NCI-H2171 (cell line): ENCODE measurements at regions not wholly inside any gene's neighbourhood (a gene's known extent, or its start where the extent isn't known, plus 50 kb on each side); places are given as distances from the start of the nearest gene placed in this dataset.
"Not testable (repeated sequence)": the region's sequence is repeated elsewhere in the genome, so short reads cannot be mapped to it uniquely, and the experiment has no call there.

Experiments used
- DNase-seq: peaks from one replicate; lab custom pipeline; 2025; lab: John Stamatoyannopoulos, UW

GRCh38 chr4:149039786-149040185, 597.6 kb upstream of the NR3C2 start:
- not testable (repeated sequence) for DNase-seq

GRCh38 chr4:149031399-149031798, 589.2 kb upstream of the NR3C2 start:
- no peak for DNase-seq

DNA sequence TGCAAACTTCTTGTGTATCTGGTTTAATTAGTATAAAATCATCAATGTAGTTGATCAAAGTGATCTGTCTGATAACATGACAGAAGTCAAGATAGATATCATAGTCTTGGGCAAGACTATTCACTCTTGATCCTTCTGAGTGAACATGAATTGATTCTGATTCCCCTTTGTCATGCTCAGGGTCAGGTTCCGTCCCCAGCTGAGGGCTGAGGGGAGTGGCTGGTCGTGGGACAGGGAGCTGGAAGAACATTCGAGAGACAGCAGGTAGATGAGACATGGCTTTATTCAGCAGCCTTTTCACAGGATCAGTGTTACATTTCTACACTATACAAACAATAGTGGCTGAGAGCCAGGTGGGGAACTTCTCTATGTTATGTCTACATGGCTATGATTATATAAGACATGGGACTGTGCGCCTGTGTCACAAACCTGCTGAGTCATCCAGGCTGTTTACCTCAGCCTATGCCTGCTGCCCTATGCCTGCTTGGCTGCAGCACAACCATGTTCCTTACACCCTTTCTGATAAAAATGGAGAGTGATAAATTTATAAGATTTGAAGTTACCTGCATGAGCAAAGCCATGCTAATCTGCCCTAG, 586.9 kb upstream of the NR3C2 start:
- no peak for DNase-seq

- no peak for DNase-seq
These were observed 584.5 kb upstream of the NR3C2 start for GRCh38 chr4:149026696-149027095.

DNA sequence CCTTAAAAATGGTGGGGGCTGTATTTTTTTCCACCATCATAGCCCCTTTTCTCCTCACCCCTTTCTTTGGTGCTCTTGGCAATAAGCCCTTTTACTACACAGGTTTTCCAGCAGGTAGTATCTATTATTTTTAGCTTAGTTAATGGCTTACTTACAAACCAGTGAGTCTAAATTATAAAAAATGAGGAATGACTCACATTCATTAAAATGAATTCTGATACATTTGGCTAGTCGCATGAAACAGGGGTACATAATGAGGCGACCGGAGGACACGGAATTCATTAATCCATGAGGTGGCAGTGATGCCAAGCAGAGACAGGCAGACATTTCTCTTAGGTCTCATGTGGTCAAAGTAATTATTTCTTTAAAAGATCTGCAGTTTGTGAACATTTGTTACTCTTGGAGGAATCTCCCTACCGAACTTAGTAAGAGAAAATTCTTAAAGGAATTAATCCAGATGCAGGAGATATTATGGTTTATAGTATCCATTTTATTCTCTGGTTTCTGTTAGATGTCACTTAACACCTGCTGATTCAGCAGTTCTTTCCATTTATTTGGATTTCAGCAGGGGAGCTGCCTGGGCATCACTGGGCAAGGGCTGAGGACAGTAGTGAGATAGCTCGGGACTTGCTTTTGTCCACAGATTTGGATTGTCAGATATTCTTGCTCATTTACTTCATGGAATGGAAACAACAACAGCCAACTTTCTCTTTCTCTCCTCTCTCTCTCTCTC, 575.0 kb upstream of the NR3C2 start:
- no peak for DNase-seq

- no peak for DNase-seq
These were observed 567.0 kb upstream of the NR3C2 start for GRCh38 chr4:149009223-149009622.

DNA sequence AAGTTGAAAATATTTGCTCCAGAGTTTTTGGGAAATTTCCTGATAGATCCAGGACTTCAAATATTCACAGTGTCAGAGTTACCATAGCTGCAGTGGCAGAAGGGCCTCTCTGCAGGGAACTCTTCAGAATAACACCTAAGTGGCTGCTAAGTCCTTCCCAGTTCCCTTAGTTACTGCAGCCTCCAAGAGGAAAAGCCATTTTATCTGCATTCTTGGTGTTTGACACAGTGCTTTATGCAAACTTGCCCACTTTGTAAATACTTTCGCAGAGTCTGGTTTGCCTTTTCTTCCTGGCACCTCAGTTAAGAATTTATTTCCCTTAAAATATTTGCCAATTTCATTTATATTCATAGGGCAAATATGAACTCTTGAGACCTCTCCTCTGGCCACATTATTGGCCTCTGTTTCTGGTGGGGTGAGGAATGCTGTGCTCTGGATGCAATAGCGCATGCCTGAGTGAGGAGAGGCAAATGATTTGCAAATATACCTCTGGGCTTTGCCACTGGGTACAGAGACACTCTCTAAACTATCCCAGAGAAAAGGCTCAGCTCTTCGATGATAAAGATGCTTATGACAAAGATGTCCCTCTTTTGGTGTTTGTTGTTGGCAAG, 566.3 kb upstream of the NR3C2 start:
- no peak for DNase-seq

- DNase-seq: no peak
These were observed 563.0 kb upstream of the NR3C2 start for GRCh38 chr4:149005191-149005590.

- DNase-seq: no peak
These were observed 557.7 kb upstream of the NR3C2 start for GRCh38 chr4:148999924-149000323.

DNA sequence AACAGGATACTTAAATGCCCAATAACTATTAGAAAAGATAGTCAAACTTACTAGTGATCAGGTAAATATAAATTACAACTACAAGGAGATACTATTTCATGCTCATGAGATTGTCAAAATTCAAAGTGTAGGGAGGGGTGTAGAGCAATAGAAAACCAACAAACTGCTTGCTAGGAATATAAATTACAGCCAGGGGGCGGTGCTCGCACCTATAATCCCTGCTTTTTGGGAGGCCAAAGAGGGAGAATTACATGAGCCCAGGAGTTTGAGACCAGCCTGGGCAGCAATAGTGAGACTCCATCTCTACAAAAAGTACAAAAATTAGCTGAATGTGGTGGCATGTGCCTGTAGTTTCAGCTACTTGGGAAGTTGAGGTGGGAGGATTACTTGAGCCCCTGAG, 556.5 kb upstream of the NR3C2 start:
- DNase-seq: no peak

DNA sequence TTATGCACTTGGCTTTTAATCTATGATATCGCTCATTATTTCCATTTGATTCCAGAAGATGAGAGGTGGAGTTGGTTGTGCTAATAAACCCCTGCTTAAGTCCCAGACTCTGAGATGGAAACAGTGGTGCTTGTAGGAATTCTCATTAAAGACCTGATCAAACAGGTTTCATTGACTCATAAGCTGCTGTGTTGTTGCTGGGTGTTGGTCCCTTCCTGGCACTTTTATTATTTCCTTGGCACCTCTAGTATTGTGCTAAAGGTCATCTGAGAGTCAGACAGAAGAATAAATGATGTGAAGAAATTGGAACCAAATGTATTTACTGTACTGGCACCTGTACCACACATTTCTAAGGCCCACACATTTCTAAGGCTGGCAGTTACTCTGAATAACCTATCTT, 544.7 kb upstream of the NR3C2 start:
- DNase-seq: no peak

- DNase-seq: no peak
These were observed 542.7 kb upstream of the NR3C2 start for GRCh38 chr4:148984951-148985350.

DNA sequence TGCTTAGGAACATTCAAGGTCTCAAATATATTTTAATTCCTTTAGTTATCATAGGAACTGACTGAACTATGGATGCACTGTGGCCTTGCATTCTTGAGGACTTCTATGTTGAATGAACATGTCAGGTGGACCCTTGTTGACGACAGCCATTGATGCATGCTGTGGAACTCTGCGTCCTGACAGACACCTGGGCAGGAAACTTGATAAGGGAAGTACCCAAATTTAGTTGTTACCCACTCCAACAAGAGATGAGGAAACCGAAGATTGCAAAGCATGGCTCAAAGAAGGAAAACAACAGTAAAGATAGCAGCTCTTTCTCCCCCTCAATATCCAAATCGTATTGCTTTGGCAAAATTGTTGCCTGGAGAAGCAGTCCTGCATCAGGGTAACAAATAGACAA, 540.0 kb upstream of the NR3C2 start:
- DNase-seq: no peak

- no peak for DNase-seq
These were observed 538.7 kb upstream of the NR3C2 start for GRCh38 chr4:148980782-148981480.

GRCh38 chr4:148978301-148978700, 536.1 kb upstream of the NR3C2 start:
- no peak for DNase-seq

- no peak for DNase-seq
These were observed 533.2 kb upstream of the NR3C2 start for GRCh38 chr4:148975464-148975863.

DNA sequence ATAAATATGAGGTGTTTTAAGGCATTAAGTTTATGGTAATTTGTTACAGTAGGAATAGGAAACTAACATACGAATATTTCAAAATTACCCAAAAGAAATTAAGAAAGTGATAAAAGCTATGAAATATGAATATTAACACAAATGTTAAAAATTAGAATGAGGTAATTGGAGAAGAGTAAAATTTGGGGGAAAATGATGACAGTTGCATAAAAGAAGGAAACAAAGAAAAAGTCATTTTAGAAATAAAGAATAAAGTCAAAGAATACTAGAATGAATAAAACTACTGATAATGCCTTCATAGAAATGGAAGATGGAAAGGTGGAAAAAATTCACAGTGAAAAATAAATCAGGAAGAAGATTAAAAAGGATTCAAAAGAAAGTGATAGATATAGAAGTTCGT, 522.9 kb upstream of the NR3C2 start:
- no peak for DNase-seq

GRCh38 chr4:148964456-148964855, 522.2 kb upstream of the NR3C2 start:
- DNase-seq: no peak

GRCh38 chr4:148962539-148963290, 520.5 kb upstream of the NR3C2 start:
- no peak for DNase-seq

- DNase-seq: no peak
These were observed 519.3 kb upstream of the NR3C2 start for GRCh38 chr4:148961526-148961925.

GRCh38 chr4:148958317-148958716, 516.1 kb upstream of the NR3C2 start:
- no peak for DNase-seq
